GM20000 (cell line): ENCODE measurements at regions not wholly inside any gene's neighbourhood (a gene's known extent, or its start where the extent isn't known, plus 50 kb on each side); places are given as distances from the start of the nearest gene placed in this dataset.

ENCODE experiments used
- DNase-seq: peaks from one replicate; pipeline ENCODE4 v3.0.0; 2012; ENCODE audit warnings: low spot score
- TF ChIP-seq, protein P1 (sequence below): IDR thresholded peaks from 2 replicates; pipeline ENCODE4 v1.5.1; 2012; ENCODE audit warnings: mild to moderate bottlenecking, control low read depth; ENCODE audit errors: extremely low read depth, missing control alignments

DNA sequence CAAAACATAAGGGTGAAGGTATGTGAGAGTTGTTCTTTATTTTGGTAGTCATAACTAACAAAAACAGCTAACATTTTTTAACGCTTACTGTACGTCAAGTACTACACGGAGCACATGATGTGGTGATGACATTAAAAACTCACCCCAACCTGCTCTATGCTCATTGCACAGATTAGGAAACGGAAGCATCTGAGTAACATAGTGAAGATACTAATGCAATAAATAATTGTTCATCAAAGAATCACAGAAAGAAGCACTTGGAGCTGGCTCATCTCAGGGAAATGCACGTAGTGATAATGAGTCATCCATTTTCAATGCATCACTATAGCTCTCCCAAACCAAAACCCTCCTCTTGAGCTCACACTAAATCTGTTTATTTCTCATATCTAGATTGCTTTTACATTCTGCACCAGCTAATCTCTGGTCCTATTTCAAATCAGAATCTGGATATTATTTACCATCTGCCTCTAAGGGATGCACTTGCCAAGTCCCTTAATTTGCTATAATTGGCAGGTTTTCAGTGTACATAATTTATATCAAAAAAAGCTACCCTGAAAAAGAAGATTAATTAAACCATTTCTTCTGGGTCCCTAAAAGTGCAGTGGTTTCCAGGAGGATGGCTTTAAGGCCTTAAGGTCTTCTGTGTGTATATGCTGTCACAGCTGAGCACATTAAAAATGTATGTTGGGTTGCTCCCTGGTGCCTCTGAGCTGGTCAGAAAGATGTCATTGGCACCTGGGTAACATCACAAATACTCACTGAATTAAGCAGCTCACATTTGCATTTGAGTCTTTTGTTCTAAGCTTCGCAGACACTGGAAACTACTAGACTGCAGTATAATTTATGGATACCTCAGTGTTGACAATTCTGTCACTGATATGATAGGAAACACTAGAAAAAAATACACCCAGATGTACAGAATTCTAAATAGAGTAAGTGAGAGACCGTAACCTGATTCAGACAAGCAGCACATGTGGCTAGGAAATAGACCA lies 677.4 kb upstream of the CITED2 start:
- DNase-seq, result no peak
- TF ChIP-seq, protein P1, sequence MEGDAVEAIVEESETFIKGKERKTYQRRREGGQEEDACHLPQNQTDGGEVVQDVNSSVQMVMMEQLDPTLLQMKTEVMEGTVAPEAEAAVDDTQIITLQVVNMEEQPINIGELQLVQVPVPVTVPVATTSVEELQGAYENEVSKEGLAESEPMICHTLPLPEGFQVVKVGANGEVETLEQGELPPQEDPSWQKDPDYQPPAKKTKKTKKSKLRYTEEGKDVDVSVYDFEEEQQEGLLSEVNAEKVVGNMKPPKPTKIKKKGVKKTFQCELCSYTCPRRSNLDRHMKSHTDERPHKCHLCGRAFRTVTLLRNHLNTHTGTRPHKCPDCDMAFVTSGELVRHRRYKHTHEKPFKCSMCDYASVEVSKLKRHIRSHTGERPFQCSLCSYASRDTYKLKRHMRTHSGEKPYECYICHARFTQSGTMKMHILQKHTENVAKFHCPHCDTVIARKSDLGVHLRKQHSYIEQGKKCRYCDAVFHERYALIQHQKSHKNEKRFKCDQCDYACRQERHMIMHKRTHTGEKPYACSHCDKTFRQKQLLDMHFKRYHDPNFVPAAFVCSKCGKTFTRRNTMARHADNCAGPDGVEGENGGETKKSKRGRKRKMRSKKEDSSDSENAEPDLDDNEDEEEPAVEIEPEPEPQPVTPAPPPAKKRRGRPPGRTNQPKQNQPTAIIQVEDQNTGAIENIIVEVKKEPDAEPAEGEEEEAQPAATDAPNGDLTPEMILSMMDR, result no peak

DNA sequence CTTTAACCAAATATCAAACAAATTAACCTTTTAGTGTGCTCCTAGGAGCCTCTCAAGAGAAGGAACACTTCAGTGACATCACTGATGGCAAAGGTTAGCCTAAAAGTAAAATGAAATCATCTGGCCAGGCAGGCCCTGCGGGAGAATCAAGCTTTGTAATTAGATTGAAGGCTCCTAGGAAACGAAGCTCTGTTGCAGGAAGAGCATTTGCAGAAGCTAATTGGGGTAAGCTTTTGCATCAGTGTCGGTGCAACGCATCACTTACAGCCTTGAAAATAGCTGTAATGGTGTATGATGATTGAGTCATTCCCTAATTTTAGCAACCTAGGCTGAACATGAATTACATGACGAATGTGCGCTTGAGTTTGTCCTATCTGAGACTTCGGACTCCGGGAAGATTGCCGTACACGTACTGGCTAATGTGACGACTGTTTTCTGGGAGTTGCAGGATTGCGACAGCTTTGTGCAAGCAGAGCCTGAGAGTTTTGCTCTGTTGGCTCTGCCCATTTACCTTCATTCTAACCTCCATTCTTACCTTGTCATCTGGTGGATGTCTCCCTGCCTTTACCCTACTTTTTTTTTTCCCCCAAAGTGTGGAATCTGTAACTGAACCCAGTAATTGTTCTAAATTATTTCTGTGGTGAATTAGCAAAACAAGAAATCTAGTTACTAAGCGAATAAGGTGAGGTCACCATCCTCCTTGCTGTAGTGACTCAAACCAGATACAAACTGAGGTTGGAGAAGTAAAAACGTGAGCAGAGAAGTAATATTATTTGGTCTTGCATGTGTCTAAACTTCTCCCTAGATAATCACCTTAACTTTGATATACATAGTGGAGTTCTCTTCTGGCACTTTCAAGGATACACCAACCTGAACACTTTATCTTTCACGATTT lies 675.9 kb upstream of the CITED2 start:
- TF ChIP-seq, protein P1, result no peak
- no peak for DNase-seq

DNA sequence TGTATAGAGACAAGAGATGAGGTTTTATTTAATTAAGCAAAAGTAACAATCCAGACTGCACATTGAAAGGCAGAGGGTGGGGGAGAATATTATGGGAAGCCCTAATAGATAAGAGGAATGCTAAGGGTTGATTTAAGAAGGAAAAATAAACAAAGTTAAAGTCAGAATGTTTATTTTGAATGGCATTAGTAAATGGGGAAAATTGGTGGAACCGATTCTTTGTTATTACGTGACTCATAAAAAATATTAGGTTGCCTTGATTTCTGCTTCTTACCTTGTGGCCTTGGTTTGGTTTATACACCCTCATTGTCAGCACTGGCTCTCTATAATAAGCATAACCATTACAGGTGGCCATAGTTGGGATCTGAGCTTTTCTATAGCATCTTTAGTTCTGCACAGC lies 674.8 kb upstream of the CITED2 start:
- no peak for DNase-seq
- TF ChIP-seq, protein P1, result no peak

DNA sequence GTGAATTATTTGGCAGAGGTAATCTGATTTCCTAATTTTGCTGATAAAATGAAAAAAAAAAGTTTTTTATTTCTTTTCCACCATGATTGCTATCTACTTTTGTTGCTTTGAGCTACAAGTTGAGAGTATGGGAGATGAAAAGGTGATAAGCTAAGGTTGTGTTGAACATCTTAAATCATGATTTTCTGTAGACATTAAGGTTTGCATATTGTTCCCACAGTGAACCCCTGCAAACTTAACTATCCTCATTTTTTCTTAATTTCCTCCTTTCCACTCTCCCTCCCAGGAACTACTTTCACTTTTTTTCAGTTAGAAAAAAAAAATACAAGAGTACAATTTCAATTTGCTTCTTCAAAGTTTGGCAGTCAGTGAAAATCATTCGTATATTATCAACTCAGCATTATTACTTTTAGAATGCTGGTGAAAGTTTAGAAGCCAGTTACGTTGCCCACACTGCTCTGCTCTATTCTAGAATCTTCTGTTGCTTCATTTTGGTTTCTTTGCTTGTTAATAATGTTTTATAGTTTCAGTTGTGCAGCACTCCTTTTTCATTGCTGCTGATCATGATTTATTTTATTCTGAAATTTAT lies 673.8 kb upstream of the CITED2 start:
- no peak for DNase-seq
- TF ChIP-seq, protein P1, result no peak

DNA sequence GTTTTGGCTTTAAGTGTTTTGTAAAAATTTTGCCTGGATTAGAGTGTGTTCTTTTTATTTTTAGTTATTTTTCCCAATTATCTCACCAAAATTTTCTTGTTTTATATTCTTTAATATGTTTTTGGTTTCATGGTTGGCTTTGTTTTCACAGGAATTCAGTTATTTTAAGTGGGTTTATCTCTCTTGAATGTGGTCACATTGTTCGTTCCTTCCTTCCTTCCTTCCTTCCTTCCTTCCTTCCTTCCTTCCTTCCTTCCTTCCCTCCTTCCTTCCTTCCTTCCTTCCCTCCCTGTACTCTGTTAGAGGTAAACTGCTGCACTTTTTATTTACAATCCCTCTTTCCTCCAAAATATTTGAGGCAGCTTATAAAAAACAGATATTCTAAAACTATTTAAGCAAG lies 672.9 kb upstream of the CITED2 start:
- DNase-seq, result no peak
- TF ChIP-seq, protein P1, result no peak

DNA sequence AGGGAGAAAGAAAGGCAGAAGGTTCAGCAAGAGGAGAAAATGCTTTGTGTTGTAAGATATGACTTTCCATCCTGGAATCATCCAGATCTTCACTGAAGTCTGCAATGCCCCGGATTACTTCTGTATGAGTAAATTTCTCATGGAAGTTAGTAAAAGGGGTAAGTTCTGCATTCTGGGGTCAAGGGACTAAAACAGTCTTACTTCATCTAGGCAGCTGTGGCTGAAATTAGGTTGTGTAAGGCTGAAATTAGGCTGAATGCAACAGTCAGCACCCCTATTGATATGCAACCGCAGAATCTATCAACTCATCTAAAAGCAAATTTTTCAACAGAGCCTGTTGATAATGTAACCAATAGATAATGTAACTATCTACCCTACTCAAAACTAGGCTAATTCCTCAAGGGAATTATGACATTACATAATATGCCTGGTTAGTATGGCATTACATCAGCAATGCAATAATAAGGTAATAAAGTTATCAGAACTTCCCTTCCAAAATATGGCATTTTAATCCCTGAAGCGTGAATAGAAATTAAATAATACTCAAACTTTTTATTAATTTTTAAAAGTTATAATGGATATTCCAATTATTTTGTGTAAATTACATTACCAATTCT lies 671.7 kb upstream of the CITED2 start:
- TF ChIP-seq, protein P1, result no peak
- DNase-seq, result no peak
